ENCODE measurements at regions not wholly inside any gene's neighbourhood (a gene's known extent, or its start where the extent isn't known, plus 50 kb on each side); places are given as distances from the start of the nearest gene placed in this dataset.

DNA sequence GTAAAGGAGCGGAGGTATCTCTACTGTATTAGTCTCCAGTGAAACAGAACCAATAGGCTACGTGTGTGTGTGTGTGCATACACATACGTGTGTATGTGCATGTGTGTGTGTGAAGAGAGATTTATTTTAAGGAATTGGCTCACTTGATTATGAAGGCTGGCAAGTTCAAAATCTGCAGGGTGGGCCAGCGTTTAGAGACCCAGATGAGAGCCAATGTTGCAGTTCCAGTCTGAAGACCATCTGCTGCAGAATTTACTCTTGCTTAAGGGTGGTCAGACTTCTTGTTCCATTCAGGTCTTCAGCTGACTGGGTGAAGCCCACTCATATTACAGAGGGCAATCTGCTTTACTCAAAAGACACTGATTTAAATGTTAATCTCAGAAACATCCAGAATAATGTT lies 119.2 kb downstream of the FGF18 start:
- Histone ChIP-seq H3K9me3 (ENCODE audit: low read depth) (no peaks in the 10 kb centered on the region), H3K4me3 (no peak overlapping the region), H3F3A (ENCODE audit: low read depth) (no peaks in the 10 kb centered on the region), H3K9ac (no peak overlapping the region), H3K27ac (no peak overlapping the region), H3K4me1 (peaks cover 8% of the 10 kb centered on the region), H3K4me2 (no peak overlapping the region), H2AFZ (replicated peaks) (no peak overlapping the region), H4K20me1 (ENCODE audit: low read depth) (no peaks in the 10 kb centered on the region), H3K79me2 (ENCODE audit: low read depth) (no peaks in the 10 kb centered on the region), H3K36me3 (no peaks in the 10 kb centered on the region), H3K27me3 (no peaks in the 10 kb centered on the region)
- no peak overlapping the region for H3K27ac Mint-ChIP-seq
- peaks cover 49% of the 10 kb centered on the region for H3K4me1 Mint-ChIP-seq
- no peaks in the 10 kb centered on the region for H3K9me3 Mint-ChIP-seq
- no peaks in the 10 kb centered on the region for H3K36me3 Mint-ChIP-seq
- no peak for TF ChIP-seq EZH2phosphoT487 (IDR thresholded peaks at IDR 0.05)
- no peak for DNase-seq (ENCODE audit: low spot score)
- no peak overlapping the region for H3K4me3 Mint-ChIP-seq
- peaks cover 10% of the 10 kb centered on the region for H3K27me3 Mint-ChIP-seq (ENCODE audit: insufficient read depth, low read depth)

- Mint-ChIP-seq H3K4me3 (no peak overlapping the region), H3K4me1 (peaks cover 28% of the 10 kb centered on the region), H3K9me3 (no peaks in the 10 kb centered on the region), H3K36me3 (no peaks in the 10 kb centered on the region), H3K27me3 (ENCODE audit: insufficient read depth, low read depth) (peaks cover 8% of the 10 kb centered on the region), H3K27ac (no peak overlapping the region)
- Histone ChIP-seq H4K20me1 (ENCODE audit: low read depth) (no peaks in the 10 kb centered on the region), H3K27me3 (no peaks in the 10 kb centered on the region), H3K9ac (no peak overlapping the region), H3K36me3 (no peaks in the 10 kb centered on the region), H3F3A (ENCODE audit: low read depth) (no peaks in the 10 kb centered on the region), H2AFZ (replicated peaks) (no peak overlapping the region), H3K4me3 (no peak overlapping the region), H3K79me2 (ENCODE audit: low read depth) (no peaks in the 10 kb centered on the region), H3K9me3 (ENCODE audit: low read depth) (no peaks in the 10 kb centered on the region), H3K27ac (no peak overlapping the region), H3K4me2 (no peak overlapping the region), H3K4me1 (no peaks in the 10 kb centered on the region)
- TF ChIP-seq EZH2phosphoT487 (IDR thresholded peaks at IDR 0.05) (no peak), EZH2 (IDR thresholded peaks at IDR 0.05) (no peak)
- TF ChIP-seq, protein P1, sequence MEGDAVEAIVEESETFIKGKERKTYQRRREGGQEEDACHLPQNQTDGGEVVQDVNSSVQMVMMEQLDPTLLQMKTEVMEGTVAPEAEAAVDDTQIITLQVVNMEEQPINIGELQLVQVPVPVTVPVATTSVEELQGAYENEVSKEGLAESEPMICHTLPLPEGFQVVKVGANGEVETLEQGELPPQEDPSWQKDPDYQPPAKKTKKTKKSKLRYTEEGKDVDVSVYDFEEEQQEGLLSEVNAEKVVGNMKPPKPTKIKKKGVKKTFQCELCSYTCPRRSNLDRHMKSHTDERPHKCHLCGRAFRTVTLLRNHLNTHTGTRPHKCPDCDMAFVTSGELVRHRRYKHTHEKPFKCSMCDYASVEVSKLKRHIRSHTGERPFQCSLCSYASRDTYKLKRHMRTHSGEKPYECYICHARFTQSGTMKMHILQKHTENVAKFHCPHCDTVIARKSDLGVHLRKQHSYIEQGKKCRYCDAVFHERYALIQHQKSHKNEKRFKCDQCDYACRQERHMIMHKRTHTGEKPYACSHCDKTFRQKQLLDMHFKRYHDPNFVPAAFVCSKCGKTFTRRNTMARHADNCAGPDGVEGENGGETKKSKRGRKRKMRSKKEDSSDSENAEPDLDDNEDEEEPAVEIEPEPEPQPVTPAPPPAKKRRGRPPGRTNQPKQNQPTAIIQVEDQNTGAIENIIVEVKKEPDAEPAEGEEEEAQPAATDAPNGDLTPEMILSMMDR (IDR thresholded peaks at IDR 0.05) = no peak
- DNase-seq (ENCODE audit: low spot score) = no peak
These were observed 121.4 kb downstream of the FGF18 start for GRCh38 chr5:171540865-171541264.

DNA sequence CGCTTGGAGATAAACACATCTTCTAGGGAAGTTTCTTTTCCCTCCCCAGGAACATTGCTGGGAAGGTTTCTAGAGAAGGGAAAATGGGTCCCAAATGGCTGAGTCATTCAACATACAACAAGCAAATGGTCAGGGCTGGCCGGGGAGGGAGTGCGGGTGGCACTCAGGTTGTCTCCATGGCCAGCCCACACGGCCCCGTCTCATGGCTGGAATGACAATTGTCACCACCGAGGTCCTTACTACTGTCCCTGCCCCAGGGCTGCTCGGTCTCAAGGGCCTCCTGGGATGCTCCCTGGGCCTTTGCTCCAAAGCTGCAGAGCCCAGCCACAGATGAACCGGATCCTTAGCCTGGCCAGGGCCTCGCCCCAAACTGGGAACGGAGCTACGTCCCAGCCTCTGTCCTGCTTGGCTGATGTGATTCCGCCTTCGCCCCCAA lies 121.9 kb downstream of the FGF18 start:
- no peak for DNase-seq (ENCODE audit: low spot score)
- Mint-ChIP-seq H3K27me3 (ENCODE audit: insufficient read depth, low read depth) (peaks cover 8% of the 10 kb centered on the region), H3K27ac (no peak overlapping the region), H3K9me3 (no peaks in the 10 kb centered on the region), H3K4me3 (no peak overlapping the region), H3K36me3 (no peaks in the 10 kb centered on the region), H3K4me1 (peaks cover 24% of the 10 kb centered on the region)
- H3K4me1 ChIP-seq = no peaks in the 10 kb centered on the region
- TF ChIP-seq EZH2 (IDR thresholded peaks at IDR 0.05) (no peak), EZH2phosphoT487 (IDR thresholded peaks at IDR 0.05) (no peak)
- TF ChIP-seq, protein P1 (IDR thresholded peaks at IDR 0.05) = no peak
- H3K79me2 ChIP-seq (ENCODE audit: low read depth) = no peaks in the 10 kb centered on the region
- H3F3A ChIP-seq (ENCODE audit: low read depth) = no peaks in the 10 kb centered on the region
- no peaks in the 10 kb centered on the region for H3K27me3 ChIP-seq
- no peak overlapping the region for H3K4me2 ChIP-seq
- H2AFZ ChIP-seq (replicated peaks) = no peak overlapping the region
- H3K4me3 ChIP-seq = no peak overlapping the region
- H3K9ac ChIP-seq = no peak overlapping the region
- no peaks in the 10 kb centered on the region for H3K9me3 ChIP-seq (ENCODE audit: low read depth)
- H3K27ac ChIP-seq = no peak overlapping the region
- H4K20me1 ChIP-seq (ENCODE audit: low read depth) = no peaks in the 10 kb centered on the region
- H3K36me3 ChIP-seq = no peaks in the 10 kb centered on the region

DNA sequence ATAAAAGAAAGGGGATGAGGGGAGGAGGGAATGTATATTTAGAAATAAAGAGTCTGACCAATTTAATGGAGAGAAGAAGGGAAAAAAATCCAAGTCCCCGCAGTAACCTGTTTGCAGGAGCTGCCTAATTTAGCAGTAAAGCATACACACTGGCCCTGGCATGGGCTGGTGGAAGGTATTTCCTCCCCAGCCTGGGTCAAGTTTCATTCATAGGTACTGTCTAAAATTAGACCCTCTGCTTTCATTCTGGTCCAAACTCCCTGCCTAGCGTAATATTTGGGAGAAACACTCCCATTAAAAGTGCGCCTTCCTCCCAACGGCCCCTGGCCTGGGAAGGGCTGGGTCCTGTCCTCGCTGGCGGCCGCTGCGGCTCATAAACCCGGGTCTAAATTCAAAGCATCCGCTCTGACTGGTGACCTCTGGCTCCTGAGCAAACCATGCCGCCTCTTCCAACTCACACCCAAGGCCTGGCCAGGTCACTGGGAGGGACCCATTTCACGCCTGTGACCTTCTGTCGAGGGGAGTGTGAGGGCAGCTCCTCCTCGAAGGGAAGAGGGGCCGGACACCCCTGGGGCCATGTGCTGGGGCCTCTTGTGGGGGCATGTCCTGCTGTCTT lies 123.2 kb downstream of the FGF18 start:
- H3K27me3 ChIP-seq = no peaks in the 10 kb centered on the region
- H2AFZ ChIP-seq (replicated peaks) = no peak overlapping the region
- H3K79me2 ChIP-seq (ENCODE audit: low read depth) = no peaks in the 10 kb centered on the region
- H4K20me1 ChIP-seq (ENCODE audit: low read depth) = no peaks in the 10 kb centered on the region
- Mint-ChIP-seq H3K27me3 (ENCODE audit: insufficient read depth, low read depth) (peaks cover 8% of the 10 kb centered on the region), H3K4me1 (peaks cover 14% of the 10 kb centered on the region), H3K9me3 (no peaks in the 10 kb centered on the region), H3K4me3 (no peak overlapping the region), H3K36me3 (no peaks in the 10 kb centered on the region), H3K27ac (no peak overlapping the region)
- H3F3A ChIP-seq (ENCODE audit: low read depth) = no peaks in the 10 kb centered on the region
- H3K27ac ChIP-seq = no peak overlapping the region
- no peak overlapping the region for H3K4me2 ChIP-seq
- DNase-seq (ENCODE audit: low spot score) = no peak
- no peak overlapping the region for H3K4me3 ChIP-seq
- H3K36me3 ChIP-seq = no peaks in the 10 kb centered on the region
- no peaks in the 10 kb centered on the region for H3K4me1 ChIP-seq
- TF ChIP-seq, protein P1 (IDR thresholded peaks at IDR 0.05) = no peak
- TF ChIP-seq EZH2 (IDR thresholded peaks at IDR 0.05) (no peak), EZH2phosphoT487 (IDR thresholded peaks at IDR 0.05) (no peak)
- H3K9ac ChIP-seq = no peak overlapping the region
- H3K9me3 ChIP-seq (ENCODE audit: low read depth) = no peaks in the 10 kb centered on the region

Measured in neural progenitor cell (in vitro differentiated cells).